Caki2 (cell line): ENCODE measurements at regions not wholly inside any gene's neighbourhood (a gene's known extent, or its start where the extent isn't known, plus 50 kb on each side); places are given as distances from the start of the nearest gene placed in this dataset.
A peak's percentile ranks its signal among the peaks of the same experiment; 100 is the strongest.
"Not testable (repeated sequence)": the region's sequence is repeated elsewhere in the genome, so short reads cannot be mapped to it uniquely, and the experiment has no call there.

Experiments
- DNase-seq: peaks from one replicate; pipeline ENCODE4 v3.0.0-alpha.2; 2015; ENCODE audit warnings: low read depth
- in situ Hi-C: cut with HindIII; loops from 2 replicates; pipeline ENCODE4 v1.10.0; 2016; ENCODE audit warnings: low sequenced_read_pairs, low pct_unique_long_range_greater_than_20kb, mixed read lengths

- no peak for DNase-seq
- in situ Hi-C loops, result no loop called here
Measured at GRCh38 chr22:27106985-27107384, 449.6 kb downstream of the MIAT start.

GRCh38 chr22:27107386-27107785 lies 450.0 kb downstream of the MIAT start:
- in situ Hi-C loops, result no loop called here
- DNase-seq, result no peak

- peak; percentile 96 for DNase-seq
- in situ Hi-C loops, result no loop called here
Measured at GRCh38 chr22:27107824-27108223, 450.4 kb downstream of the MIAT start.

GRCh38 chr22:27108425-27109114 lies 451.2 kb downstream of the MIAT start:
- in situ Hi-C loops, result no loop called here

GRCh38 chr22:27109406-27109805 lies 452.0 kb downstream of the MIAT start:
- DNase-seq, in situ Hi-C loops: not testable (repeated sequence)

More at GRCh38 chr22:27108425-27109114, 451.2 kb downstream of the MIAT start:
- DNase-seq, result peak; percentile 80

- DNase-seq, result peak; percentile 90
- in situ Hi-C loops, result no loop called here
Measured at GRCh38 chr22:27110665-27111451, 453.5 kb downstream of the MIAT start.

GRCh38 chr22:27111796-27112672 lies 454.6 kb downstream of the MIAT start:
- in situ Hi-C loops, result no loop called here
- peak; percentile 73 for DNase-seq

GRCh38 chr22:27113211-27113635 lies 455.8 kb downstream of the MIAT start:
- in situ Hi-C loops, result no loop called here

GRCh38 chr22:27113641-27114040 lies 456.3 kb downstream of the MIAT start:
- in situ Hi-C loops, result no loop called here
- DNase-seq, result no peak

More at GRCh38 chr22:27113211-27113635, 455.8 kb downstream of the MIAT start:
- DNase-seq, result peak; percentile 98

GRCh38 chr22:27114186-27114585 lies 456.8 kb downstream of the MIAT start:
- no peak for DNase-seq
- in situ Hi-C loops, result no loop called here

- in situ Hi-C loops, result no loop called here
Measured at GRCh38 chr22:27115410-27115809, 458.0 kb downstream of the MIAT start.

GRCh38 chr22:27115816-27116256 lies 458.4 kb downstream of the MIAT start:
- in situ Hi-C loops, result no loop called here
- DNase-seq, result peak; percentile 97

More at GRCh38 chr22:27115410-27115809, 458.0 kb downstream of the MIAT start:
- no peak for DNase-seq

GRCh38 chr22:27116312-27117086 lies 459.1 kb downstream of the MIAT start:
- no peak for DNase-seq
- in situ Hi-C loops, result no loop called here

GRCh38 chr22:27120036-27120435 lies 462.6 kb downstream of the MIAT start:
- in situ Hi-C loops, result no loop called here
- DNase-seq, result no peak

- DNase-seq, result no peak
Measured at GRCh38 chr22:27122574-27122973, 465.2 kb downstream of the MIAT start.

GRCh38 chr22:27123880-27124279 lies 466.5 kb downstream of the MIAT start:
- in situ Hi-C loops, result no loop called here
- no peak for DNase-seq

More at GRCh38 chr22:27122574-27122973, 465.2 kb downstream of the MIAT start:
- in situ Hi-C loops, result no loop called here

- in situ Hi-C loops, result no loop called here
- no peak for DNase-seq
Measured at GRCh38 chr22:27124351-27124966, 467.1 kb downstream of the MIAT start.
